GM21723 (cell line): ENCODE measurements at regions not wholly inside any gene's neighbourhood (a gene's known extent, or its start where the extent isn't known, plus 50 kb on each side); places are given as distances from the start of the nearest gene placed in this dataset.

Source experiments
- ATAC-seq: cut with Tn5 transposase; IDR thresholded peaks from one replicate; pipeline ENCODE4 v1.9.1; 2021; ENCODE audit warnings: mild to moderate bottlenecking, moderate library complexity; ENCODE audit not compliant: unreplicated experiment

GRCh38 chr6:28764761-28765282 is 159.0 kb downstream of the TRIM27 start:
- ATAC-seq, result no peak

DNA sequence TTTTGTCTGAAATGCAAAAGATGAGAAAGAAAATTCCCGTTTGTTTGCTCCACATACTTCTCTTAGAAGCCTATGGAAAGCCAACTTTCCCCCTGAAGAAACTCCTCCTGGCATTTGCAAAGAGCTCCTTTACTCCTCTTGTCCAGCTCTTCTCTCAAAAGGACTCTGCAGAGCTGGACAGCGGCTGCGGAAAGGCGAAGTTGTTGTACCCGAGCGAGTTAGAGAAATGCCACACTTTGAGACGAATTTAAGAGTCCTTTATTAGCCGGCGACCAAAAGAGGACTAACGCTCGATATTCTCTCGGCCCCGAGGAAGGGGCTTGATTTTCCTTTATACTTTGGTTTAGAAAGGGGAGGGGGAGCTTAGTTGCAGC is 157.8 kb downstream of the TRIM27 start:
- no peak for ATAC-seq

DNA sequence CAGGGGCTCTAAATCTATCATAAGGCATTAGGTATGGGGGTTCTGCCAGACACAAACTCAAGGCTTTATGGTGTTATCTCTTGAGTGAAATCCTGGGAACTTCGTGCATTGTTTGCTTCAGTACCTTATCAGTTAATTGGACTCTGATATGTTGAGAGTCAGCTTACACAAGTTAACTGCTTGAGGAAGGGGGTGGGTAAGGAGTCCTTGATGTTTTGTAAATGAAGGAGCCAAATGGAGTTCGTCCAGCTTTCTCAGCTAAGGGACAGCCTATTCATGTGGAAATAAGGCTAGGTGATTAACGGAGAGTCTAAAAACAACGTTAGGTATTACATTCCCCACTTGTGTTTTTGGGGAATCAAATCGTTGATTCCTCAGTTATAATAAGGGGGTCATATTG is 157.4 kb downstream of the TRIM27 start:
- no peak for ATAC-seq

- ATAC-seq, result no peak
These were observed 156.7 kb downstream of the TRIM27 start for GRCh38 chr6:28767133-28767532.

GRCh38 chr6:28767691-28768090 is 156.1 kb downstream of the TRIM27 start:
- ATAC-seq, result no peak

- ATAC-seq, result no peak
These were observed 155.4 kb downstream of the TRIM27 start for GRCh38 chr6:28768187-28768913.

DNA sequence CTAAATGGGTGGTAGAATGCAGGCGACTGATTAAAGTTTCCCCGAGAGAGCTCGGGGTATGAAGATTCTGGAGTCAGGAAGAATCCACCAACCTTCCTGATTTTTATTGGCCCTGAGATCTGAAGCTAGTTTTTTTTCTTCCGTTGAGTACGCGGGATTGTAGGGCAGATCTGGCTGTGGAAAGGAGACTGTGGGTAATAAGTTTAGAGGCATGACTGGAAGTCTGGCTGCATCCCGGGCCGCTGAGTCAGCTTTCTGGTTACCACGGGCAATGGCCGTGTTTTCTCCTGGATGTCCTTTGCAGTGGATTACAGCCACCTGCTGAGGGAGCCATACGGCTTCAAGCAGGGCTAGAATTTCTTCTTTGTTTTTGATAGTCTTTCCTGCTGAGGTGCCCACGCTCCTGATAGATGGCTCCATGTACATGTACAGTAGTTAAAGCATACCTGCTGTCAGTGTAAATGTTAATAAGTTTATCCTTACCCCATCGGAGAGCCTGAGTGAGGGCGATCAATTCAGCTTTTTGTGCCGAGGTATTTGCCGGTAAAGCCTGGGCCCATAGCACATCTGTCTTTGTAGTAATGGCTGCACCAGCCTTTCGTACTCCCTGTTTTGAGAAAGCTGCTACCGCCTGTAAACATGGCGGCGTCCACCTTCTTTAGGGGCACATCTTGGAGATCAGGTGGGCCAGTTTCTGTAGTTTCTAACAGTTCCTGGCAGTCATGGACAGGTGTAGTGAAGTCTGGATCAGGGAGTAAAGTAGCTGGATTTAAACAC is 154.0 kb downstream of the TRIM27 start:
- ATAC-seq, result no peak

GRCh38 chr6:28770732-28771131 is 153.1 kb downstream of the TRIM27 start:
- no peak for ATAC-seq

GRCh38 chr6:28771401-28772267 is 152.2 kb downstream of the TRIM27 start:
- no peak for ATAC-seq

- no peak for ATAC-seq
These were observed 151.1 kb downstream of the TRIM27 start for GRCh38 chr6:28772480-28773381.

DNA sequence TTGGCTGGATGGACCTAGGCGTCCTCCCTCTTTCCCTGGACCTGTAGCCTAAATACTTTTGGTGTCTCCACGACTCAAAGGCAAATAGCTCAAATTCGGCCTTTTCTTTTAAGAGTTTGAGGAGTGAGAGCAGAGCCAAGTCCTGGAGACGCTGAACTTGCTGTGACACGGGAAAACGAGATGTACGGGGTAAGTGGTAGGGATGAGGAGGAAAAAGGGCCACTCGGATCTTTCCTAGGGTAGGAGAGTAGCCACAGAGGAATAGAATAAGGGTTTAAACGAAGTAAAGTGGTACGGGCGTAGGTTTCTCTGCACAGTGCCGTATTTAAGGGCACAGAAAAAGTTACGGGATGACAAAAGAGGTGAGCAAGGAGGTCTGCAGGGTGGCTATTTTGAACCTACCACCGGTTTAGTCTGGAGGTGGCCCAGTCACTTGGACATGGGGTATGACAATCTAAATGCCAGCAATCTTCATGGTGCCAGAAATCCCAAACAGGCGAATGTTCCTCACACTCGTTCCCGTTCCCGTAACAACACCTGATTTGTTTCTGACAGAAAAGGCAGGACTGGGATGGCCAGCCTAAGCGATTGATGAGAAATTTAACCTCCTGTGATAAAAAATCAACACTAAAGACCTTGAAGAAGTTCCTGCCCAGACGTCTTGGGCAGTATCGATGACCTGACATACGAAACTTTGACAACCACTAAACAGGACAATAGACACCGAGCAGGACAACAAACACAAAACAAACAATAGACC is 149.3 kb downstream of the TRIM27 start:
- ATAC-seq, result no peak

- no peak for ATAC-seq
These were observed 148.8 kb downstream of the TRIM27 start for GRCh38 chr6:28775052-28775376.

DNA sequence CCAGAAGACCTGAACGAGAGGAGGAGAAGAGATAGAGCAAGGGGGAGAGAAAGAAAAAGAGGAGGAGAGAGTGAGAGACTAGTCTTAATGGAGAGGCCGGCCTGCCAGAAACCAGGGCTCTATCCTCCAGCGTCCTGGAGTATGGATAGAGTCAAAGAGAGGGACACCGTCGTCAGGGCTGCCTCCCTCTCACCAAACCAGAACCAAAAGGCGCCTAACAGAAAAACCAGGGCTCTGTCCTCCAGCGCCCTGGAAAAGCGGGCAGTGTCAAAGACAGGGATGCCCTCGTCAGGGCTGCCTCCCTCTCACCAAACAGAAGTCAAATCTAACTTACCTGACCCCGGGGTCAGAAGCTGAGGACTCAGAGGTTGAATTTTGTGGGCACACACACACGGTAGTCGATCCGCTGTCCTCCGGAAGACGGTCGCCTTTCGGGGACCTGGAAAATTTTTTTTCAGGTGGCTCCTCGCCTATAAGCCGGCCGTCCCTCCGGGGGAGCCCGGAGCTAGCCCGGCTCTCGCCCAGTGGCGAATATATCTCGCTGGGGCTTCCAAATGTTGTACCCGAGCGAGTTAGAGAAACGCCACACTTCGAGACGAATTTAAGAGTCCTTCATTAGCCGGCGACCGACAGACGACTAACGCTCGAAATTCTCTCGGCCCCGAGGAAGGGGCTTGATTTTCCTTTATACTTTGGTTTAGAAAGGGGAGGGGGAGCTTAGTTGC is 148.2 kb downstream of the TRIM27 start:
- ATAC-seq, result no peak

GRCh38 chr6:28776269-28777146 is 147.3 kb downstream of the TRIM27 start:
- no peak for ATAC-seq

- no peak for ATAC-seq
These were observed 146.7 kb downstream of the TRIM27 start for GRCh38 chr6:28777147-28777461.

GRCh38 chr6:28782113-28782673 is 141.6 kb downstream of the TRIM27 start:
- ATAC-seq, result no peak

DNA sequence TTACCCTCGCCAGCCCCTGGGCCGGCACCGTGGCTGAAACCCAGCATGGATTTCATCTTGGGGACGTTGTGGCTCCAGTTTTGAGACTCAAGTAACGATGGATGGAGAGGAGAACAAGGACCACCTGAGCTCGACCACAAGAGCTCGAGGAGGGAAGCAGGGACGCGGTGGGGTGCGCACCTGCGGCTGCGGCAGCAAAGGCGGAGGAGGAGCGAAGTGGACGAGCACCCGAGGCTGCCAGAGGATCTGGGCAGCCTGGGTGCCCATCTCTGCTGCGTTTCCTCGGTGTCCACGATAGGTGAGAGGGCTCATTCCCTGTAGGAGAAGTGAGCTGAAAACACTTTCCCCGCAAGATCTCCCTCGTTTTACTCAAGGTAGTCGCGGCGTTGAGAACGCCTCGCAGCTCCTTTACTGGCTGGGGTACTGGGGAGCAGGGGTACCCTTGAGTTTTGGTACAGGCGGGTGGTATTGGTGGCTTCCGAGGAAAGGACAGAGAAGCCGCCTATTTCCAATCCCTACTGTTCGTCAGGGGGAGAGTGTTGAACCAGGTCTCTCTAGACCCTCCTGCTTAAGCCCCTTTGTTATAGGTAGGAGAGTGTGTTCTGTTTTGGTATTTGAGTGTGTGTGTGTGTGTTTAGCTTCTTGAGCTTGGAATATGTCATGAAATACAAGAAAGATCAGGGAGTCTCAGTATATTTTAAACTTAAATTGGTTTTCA is 137.7 kb downstream of the TRIM27 start:
- ATAC-seq, result no peak
